ENCODE measurements at regions not wholly inside any gene's neighbourhood (a gene's known extent, or its start where the extent isn't known, plus 50 kb on each side); places are given as distances from the start of the nearest gene placed in this dataset.
"Not testable (repeated sequence)": the region's sequence is repeated elsewhere in the genome, so short reads cannot be mapped to it uniquely, and the experiment has no call there.

GRCh38 chr5:58308384-58308783, 151.5 kb downstream of the PLK2 start:
- TF ChIP-seq POLR2A (IDR thresholded peaks at IDR 0.05; ENCODE audit: extremely low read depth, insufficient read length) = not testable (repeated sequence)
- TF ChIP-seq, protein P1, sequence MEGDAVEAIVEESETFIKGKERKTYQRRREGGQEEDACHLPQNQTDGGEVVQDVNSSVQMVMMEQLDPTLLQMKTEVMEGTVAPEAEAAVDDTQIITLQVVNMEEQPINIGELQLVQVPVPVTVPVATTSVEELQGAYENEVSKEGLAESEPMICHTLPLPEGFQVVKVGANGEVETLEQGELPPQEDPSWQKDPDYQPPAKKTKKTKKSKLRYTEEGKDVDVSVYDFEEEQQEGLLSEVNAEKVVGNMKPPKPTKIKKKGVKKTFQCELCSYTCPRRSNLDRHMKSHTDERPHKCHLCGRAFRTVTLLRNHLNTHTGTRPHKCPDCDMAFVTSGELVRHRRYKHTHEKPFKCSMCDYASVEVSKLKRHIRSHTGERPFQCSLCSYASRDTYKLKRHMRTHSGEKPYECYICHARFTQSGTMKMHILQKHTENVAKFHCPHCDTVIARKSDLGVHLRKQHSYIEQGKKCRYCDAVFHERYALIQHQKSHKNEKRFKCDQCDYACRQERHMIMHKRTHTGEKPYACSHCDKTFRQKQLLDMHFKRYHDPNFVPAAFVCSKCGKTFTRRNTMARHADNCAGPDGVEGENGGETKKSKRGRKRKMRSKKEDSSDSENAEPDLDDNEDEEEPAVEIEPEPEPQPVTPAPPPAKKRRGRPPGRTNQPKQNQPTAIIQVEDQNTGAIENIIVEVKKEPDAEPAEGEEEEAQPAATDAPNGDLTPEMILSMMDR (IDR thresholded peaks at IDR 0.05; ENCODE audit: low read depth, low read length) = not testable (repeated sequence)
